ENCODE measurements at regions not wholly inside any gene's neighbourhood (a gene's known extent, or its start where the extent isn't known, plus 50 kb on each side); places are given as distances from the start of the nearest gene placed in this dataset.

- DNase-seq (ENCODE audit: low read depth in 1 of 2, low spot score in 1 of 2), result no peak
Observed at GRCh38 chr6:164578616-164579015, 730.8 kb downstream of the C6orf118 start.

- no peak for DNase-seq (ENCODE audit: low read depth in 1 of 2, low spot score in 1 of 2)
Observed at GRCh38 chr6:164570801-164571200, 738.6 kb downstream of the C6orf118 start.

- DNase-seq (ENCODE audit: low read depth in 1 of 2, low spot score in 1 of 2), result no peak
Observed at GRCh38 chr6:164569509-164569908, 739.9 kb downstream of the C6orf118 start.

- DNase-seq (ENCODE audit: low read depth in 1 of 2, low spot score in 1 of 2), result no peak
Observed at GRCh38 chr6:164563924-164564323, 745.5 kb downstream of the C6orf118 start.

- DNase-seq (ENCODE audit: low read depth in 1 of 2, low spot score in 1 of 2), result no peak
Observed at GRCh38 chr6:164561656-164562055, 747.7 kb downstream of the C6orf118 start.

- DNase-seq (ENCODE audit: low read depth in 1 of 2, low spot score in 1 of 2), result no peak
Observed at GRCh38 chr6:164554700-164555476, 754.5 kb downstream of the C6orf118 start.

GRCh38 chr6:164554226-164554625 is 755.2 kb downstream of the C6orf118 start:
- DNase-seq (ENCODE audit: low read depth in 1 of 2, low spot score in 1 of 2), result no peak

- DNase-seq (ENCODE audit: low read depth in 1 of 2, low spot score in 1 of 2), result no peak
Observed at GRCh38 chr6:164551706-164552105, 757.7 kb downstream of the C6orf118 start.

GRCh38 chr6:164547076-164547475 is 762.3 kb downstream of the C6orf118 start:
- no peak for DNase-seq (ENCODE audit: low read depth in 1 of 2, low spot score in 1 of 2)

- no peak for DNase-seq (ENCODE audit: low read depth in 1 of 2, low spot score in 1 of 2)
Observed at GRCh38 chr6:164546263-164546662, 763.1 kb downstream of the C6orf118 start.

- DNase-seq (ENCODE audit: low read depth in 1 of 2, low spot score in 1 of 2), result no peak
Observed at GRCh38 chr6:164534070-164534766, 775.2 kb downstream of the C6orf118 start.

- no peak for DNase-seq (ENCODE audit: low read depth in 1 of 2, low spot score in 1 of 2)
Observed at GRCh38 chr6:164533045-164533362, 776.4 kb downstream of the C6orf118 start.

GRCh38 chr6:164532198-164533044 is 777.0 kb downstream of the C6orf118 start:
- DNase-seq (ENCODE audit: low read depth in 1 of 2, low spot score in 1 of 2), result no peak

GRCh38 chr6:164531736-164532135 is 777.7 kb downstream of the C6orf118 start:
- no peak for DNase-seq (ENCODE audit: low read depth in 1 of 2, low spot score in 1 of 2)

- no peak for DNase-seq (ENCODE audit: low read depth in 1 of 2, low spot score in 1 of 2)
Observed at GRCh38 chr6:164528539-164528938, 780.9 kb downstream of the C6orf118 start.

- no peak for DNase-seq (ENCODE audit: low read depth in 1 of 2, low spot score in 1 of 2)
Observed at GRCh38 chr6:164523087-164523654, 786.2 kb downstream of the C6orf118 start.

GRCh38 chr6:164520916-164521315 is 788.5 kb downstream of the C6orf118 start:
- DNase-seq (ENCODE audit: low read depth in 1 of 2, low spot score in 1 of 2), result no peak

- no peak for DNase-seq (ENCODE audit: low read depth in 1 of 2, low spot score in 1 of 2)
Observed at GRCh38 chr6:164507206-164507940, 802.0 kb downstream of the C6orf118 start.

GRCh38 chr6:164505425-164505824 is 804.0 kb downstream of the C6orf118 start:
- no peak for DNase-seq (ENCODE audit: low read depth in 1 of 2, low spot score in 1 of 2)

- DNase-seq (ENCODE audit: low read depth in 1 of 2, low spot score in 1 of 2), result no peak
Observed at GRCh38 chr6:164502833-164503232, 806.6 kb downstream of the C6orf118 start.

All from activated CD4-positive, alpha-beta T cell treated with anti-CD3 and anti-CD28 coated beads, Interleukin-2, amount 50 U/mL, for 24 hours (primary cell).